SIG-M5 treated with dmso at 0.1 percent for 504 hours (cell line): ENCODE measurements at regions not wholly inside any gene's neighbourhood (a gene's known extent, or its start where the extent isn't known, plus 50 kb on each side); places are given as distances from the start of the nearest gene placed in this dataset.

ENCODE experiments used
- DNase-seq: peaks from one replicate; lab custom pipeline; 2025; ENCODE audit not compliant: unreplicated experiment; lab: John Stamatoyannopoulos, UW

- DNase-seq: no peak
Observed at GRCh38 chr18:42137693-42138375, 182.8 kb downstream of the PIK3C3 start.

GRCh38 chr18:42141439-42141838, 186.4 kb downstream of the PIK3C3 start:
- no peak for DNase-seq

- no peak for DNase-seq
Observed at GRCh38 chr18:42155024-42155423, 200.0 kb downstream of the PIK3C3 start.

GRCh38 chr18:42156281-42156680, 201.2 kb downstream of the PIK3C3 start:
- DNase-seq: no peak

- DNase-seq: no peak
Observed at GRCh38 chr18:42157420-42157819, 202.4 kb downstream of the PIK3C3 start.

GRCh38 chr18:42157878-42158277, 202.8 kb downstream of the PIK3C3 start:
- no peak for DNase-seq

GRCh38 chr18:42159146-42159545, 204.1 kb downstream of the PIK3C3 start:
- DNase-seq: no peak

GRCh38 chr18:42163321-42163720, 208.3 kb downstream of the PIK3C3 start:
- no peak for DNase-seq

- no peak for DNase-seq
Observed at GRCh38 chr18:42164556-42164955, 209.5 kb downstream of the PIK3C3 start.

GRCh38 chr18:42165922-42166513, 211.0 kb downstream of the PIK3C3 start:
- DNase-seq: no peak

GRCh38 chr18:42168487-42168886, 213.5 kb downstream of the PIK3C3 start:
- no peak for DNase-seq

- no peak for DNase-seq
Observed at GRCh38 chr18:42168907-42169306, 213.9 kb downstream of the PIK3C3 start.

GRCh38 chr18:42174909-42175308, 219.9 kb downstream of the PIK3C3 start:
- DNase-seq: peak; percentile 58

- no peak for DNase-seq
Observed at GRCh38 chr18:42176599-42176998, 221.6 kb downstream of the PIK3C3 start.

GRCh38 chr18:42177390-42177789, 222.4 kb downstream of the PIK3C3 start:
- DNase-seq: no peak

GRCh38 chr18:42178376-42179080, 223.5 kb downstream of the PIK3C3 start:
- no peak for DNase-seq

- DNase-seq: no peak
Observed at GRCh38 chr18:42179542-42180121, 224.6 kb downstream of the PIK3C3 start.

GRCh38 chr18:42181474-42181873, 226.4 kb downstream of the PIK3C3 start:
- no peak for DNase-seq

- DNase-seq: no peak
Observed at GRCh38 chr18:42182728-42183700, 228.0 kb downstream of the PIK3C3 start.

GRCh38 chr18:42183746-42184145, 228.7 kb downstream of the PIK3C3 start:
- no peak for DNase-seq
